ENCODE measurements at regions not wholly inside any gene's neighbourhood (a gene's known extent, or its start where the extent isn't known, plus 50 kb on each side); places are given as distances from the start of the nearest gene placed in this dataset.

DNA sequence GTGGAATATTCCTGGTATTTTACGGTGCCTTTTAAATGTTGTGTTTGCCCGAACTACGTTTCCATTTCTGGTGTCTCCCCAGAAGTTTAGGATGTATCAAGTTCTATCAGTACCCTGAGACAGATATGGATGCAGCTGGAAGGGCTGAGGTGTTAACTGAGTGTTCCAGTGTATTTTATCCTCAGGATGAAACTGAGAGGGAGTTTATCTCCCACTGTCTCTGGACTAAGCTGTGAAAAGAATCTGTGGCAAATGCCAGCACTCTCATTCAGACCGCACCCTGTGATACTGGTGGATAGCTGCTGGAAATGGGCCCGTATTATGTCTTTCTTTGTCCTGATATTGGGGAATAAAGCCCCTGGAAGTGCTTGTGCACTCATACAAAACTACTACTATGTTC lies 887.2 kb upstream of the TYRP1 start:
- no peak overlapping the region for H3K4me3 Mint-ChIP-seq
- H3K9me3 Mint-ChIP-seq, result peaks cover 26% of the 10 kb centered on the region
- no peaks in the 10 kb centered on the region for H3K36me3 Mint-ChIP-seq (ENCODE audit: low read depth)
- H3K4me1 Mint-ChIP-seq (ENCODE audit: low read depth), result no peaks in the 10 kb centered on the region
- H3K27ac Mint-ChIP-seq, result no peak overlapping the region
- H3K27me3 Mint-ChIP-seq (ENCODE audit: low read depth), result no peaks in the 10 kb centered on the region

DNA sequence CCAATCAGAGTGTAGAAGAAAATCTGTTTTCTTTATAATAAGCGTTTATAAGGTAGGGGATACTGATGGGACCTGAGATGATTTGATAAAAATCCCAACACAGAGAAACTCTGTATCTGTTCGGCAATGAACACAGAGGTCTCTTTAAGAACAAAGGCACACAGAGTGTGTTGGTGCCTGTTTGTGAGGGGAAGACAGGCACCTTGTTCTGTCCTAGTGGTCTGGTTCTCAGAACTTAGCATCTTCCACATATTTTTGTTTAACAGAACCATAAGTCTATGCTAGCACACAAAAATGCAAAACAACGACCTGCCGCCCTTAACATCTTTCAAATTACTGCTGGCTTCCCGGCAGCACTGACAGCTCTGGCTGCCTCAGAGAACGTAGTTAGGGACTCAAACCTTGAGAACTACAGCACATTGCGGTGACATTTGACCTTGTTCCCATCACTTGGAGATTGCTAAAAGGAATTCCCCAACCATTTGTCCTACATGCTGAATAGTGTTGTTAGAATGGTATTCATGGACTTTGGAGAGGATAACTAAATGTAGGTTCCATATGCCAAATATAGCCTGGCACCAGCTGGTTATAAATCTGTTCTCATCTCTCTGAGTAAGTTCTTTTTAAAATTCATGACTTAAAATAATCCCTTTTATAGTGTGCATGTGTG lies 871.7 kb upstream of the TYRP1 start:
- Mint-ChIP-seq H3K36me3 (ENCODE audit: low read depth) (no peaks in the 10 kb centered on the region), H3K27ac (no peak overlapping the region), H3K27me3 (ENCODE audit: low read depth) (no peaks in the 10 kb centered on the region), H3K9me3 (peaks cover 29% of the 10 kb centered on the region), H3K4me3 (no peak overlapping the region), H3K4me1 (ENCODE audit: low read depth) (no peaks in the 10 kb centered on the region)

DNA sequence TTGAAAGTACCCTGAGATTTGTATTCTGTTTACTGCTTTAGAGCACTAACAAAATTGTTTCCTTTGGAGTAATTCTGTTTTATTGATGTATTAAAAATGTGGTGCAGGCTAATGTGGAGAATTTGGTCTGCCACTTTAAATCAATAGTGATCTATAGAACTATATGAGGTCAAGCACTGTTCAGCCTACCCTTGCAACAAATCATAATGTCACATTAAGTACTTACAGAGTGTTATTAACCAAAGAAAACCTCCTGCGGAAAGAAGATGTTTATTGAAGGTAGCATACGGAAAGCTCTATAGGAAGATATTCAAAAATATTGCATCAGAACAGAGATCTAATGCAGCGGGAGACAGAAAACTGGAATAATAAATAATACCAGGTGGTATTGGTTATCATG lies 865.0 kb upstream of the TYRP1 start:
- H3K4me1 Mint-ChIP-seq (ENCODE audit: low read depth), result no peaks in the 10 kb centered on the region
- no peak overlapping the region for H3K4me3 Mint-ChIP-seq
- no peaks in the 10 kb centered on the region for H3K27me3 Mint-ChIP-seq (ENCODE audit: low read depth)
- H3K9me3 Mint-ChIP-seq, result peaks cover 23% of the 10 kb centered on the region
- no peak overlapping the region for H3K27ac Mint-ChIP-seq
- no peaks in the 10 kb centered on the region for H3K36me3 Mint-ChIP-seq (ENCODE audit: low read depth)

DNA sequence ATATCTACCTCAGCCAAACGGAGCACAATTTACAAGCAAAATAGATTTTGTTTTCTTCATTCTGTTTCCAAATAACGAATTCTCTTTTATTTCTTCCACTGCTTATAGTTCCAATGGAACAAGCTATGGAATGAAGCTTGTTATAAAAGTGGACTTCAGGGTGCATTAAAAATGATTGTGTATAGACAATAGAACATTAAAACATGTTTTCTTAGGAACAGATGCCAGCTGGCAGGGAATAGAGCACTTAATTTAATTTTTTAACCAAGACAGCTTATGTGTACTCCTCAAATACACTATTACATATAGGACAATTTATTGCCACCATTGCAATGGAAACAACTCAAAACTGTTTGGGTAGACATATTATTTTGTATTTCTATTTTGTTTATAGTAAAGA lies 860.1 kb upstream of the TYRP1 start:
- Mint-ChIP-seq H3K4me3 (no peak overlapping the region), H3K36me3 (ENCODE audit: low read depth) (no peaks in the 10 kb centered on the region), H3K27me3 (ENCODE audit: low read depth) (no peaks in the 10 kb centered on the region), H3K9me3 (peaks cover 23% of the 10 kb centered on the region), H3K4me1 (ENCODE audit: low read depth) (no peaks in the 10 kb centered on the region), H3K27ac (no peak overlapping the region)

DNA sequence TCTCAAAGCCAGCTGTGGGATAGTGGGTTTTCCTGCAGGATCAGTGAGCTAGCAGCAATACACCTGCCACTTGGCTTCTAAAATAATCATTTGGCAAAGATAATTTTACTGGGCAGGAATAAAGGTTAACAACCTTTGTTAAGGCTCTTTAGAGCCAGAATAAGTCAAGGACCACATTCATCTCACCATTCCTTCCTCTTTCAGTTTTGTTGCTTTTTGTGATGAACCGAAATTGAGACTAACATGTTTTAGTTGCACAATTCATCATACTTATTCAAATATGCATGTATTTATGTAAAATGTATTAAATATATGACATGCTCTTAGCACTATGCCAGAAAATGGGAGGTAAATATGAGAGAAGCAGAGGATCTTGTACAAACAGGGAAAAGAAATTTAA lies 824.4 kb upstream of the TYRP1 start:
- Mint-ChIP-seq H3K9me3 (peaks cover 10% of the 10 kb centered on the region), H3K4me3 (no peak overlapping the region), H3K36me3 (ENCODE audit: low read depth) (no peaks in the 10 kb centered on the region), H3K27me3 (ENCODE audit: low read depth) (no peaks in the 10 kb centered on the region), H3K4me1 (ENCODE audit: low read depth) (no peaks in the 10 kb centered on the region), H3K27ac (no peak overlapping the region)

DNA sequence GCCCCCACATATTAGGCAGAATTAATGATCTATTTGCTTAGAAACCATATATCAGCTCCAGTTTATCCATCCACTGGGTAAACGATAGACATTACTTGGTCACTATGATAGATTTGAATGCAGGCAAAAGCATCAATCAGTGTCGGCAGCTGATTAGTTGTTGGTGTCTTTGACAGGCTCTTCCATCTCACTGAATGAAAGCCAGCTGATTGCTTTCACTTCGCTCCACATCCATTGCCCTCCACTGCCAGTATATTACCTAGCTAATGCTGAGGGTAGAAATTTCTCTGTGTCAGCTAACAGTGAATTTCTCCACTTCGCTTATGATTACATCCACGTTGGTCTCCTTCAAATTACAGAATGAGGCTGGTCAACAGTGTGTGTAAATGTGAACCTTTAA lies 821.3 kb upstream of the TYRP1 start:
- no peaks in the 10 kb centered on the region for H3K4me1 Mint-ChIP-seq (ENCODE audit: low read depth)

DNA sequence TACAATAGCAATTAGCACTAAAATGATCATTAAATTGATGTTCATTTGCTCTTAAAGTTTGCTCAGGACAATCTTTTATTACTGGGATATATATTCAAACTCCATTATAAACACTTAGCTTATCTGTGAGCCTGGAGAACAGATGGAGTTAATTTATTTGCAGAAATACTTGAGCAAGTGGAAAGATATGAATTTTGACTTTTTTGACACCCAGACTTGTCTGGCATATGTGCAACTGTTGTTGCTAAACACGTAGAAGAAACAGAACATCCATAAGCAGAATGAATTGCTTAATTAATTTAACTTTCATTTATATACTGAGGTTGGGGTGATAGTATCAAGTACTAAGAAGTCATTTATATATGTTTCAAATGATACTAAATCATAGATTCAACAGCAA lies 820.7 kb upstream of the TYRP1 start:
- Mint-ChIP-seq H3K27me3 (ENCODE audit: low read depth) (no peaks in the 10 kb centered on the region), H3K9me3 (peaks cover 7% of the 10 kb centered on the region), H3K4me1 (ENCODE audit: low read depth) (no peaks in the 10 kb centered on the region), H3K27ac (no peak overlapping the region), H3K4me3 (no peak overlapping the region), H3K36me3 (ENCODE audit: low read depth) (no peaks in the 10 kb centered on the region)

More for the DNA sequence above, 821.3 kb upstream of the TYRP1 start:
- H3K27me3 Mint-ChIP-seq (ENCODE audit: low read depth), result no peaks in the 10 kb centered on the region
- no peak overlapping the region for H3K27ac Mint-ChIP-seq
- no peaks in the 10 kb centered on the region for H3K36me3 Mint-ChIP-seq (ENCODE audit: low read depth)
- peaks cover 10% of the 10 kb centered on the region for H3K9me3 Mint-ChIP-seq
- no peak overlapping the region for H3K4me3 Mint-ChIP-seq

DNA sequence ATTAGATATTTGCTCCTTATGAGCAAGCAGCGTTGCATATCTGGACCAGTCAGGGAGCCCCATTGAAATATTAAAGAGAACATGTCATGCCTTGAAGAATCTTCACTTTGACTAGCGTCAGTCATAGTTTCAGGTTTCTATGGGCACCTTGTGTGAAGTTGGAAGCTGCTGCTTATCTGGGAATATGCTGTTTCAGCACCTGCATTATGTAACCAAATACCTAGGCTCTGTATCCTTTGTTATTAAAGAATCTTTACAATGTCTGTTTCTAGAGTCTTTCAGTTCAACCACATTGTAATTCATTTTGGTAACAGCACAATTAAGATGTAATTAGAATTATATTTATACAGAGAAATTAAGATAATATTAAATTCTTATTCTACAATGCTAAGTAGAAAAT lies 818.8 kb upstream of the TYRP1 start:
- Mint-ChIP-seq H3K4me1 (ENCODE audit: low read depth) (no peaks in the 10 kb centered on the region), H3K9me3 (peaks cover 4% of the 10 kb centered on the region), H3K27me3 (ENCODE audit: low read depth) (no peaks in the 10 kb centered on the region), H3K4me3 (no peak overlapping the region), H3K27ac (no peak overlapping the region), H3K36me3 (ENCODE audit: low read depth) (no peaks in the 10 kb centered on the region)

DNA sequence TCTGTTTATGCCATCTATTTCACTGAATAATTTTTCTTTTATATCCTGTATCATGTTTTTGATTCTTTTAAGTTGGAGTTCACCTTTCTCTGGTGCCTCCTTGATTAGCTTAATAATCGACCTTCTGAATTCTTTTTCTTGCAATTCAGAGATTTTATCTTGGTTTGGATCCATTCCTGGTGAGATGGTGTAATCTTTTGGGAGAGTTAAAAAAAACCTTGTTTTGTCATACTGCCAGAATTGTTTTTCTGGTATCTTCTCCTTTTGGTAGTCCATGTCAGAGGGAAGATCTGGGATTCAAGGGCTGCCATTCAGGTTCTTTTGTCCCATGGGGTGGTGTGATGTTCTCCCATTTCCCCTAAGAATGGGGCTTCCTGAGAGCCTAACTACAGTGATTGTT lies 800.8 kb upstream of the TYRP1 start:
- no peaks in the 10 kb centered on the region for H3K27me3 Mint-ChIP-seq (ENCODE audit: low read depth)
- H3K36me3 Mint-ChIP-seq (ENCODE audit: low read depth), result no peaks in the 10 kb centered on the region
- H3K27ac Mint-ChIP-seq, result no peak overlapping the region
- H3K9me3 Mint-ChIP-seq, result peaks cover 44% of the 10 kb centered on the region
- no peaks in the 10 kb centered on the region for H3K4me1 Mint-ChIP-seq (ENCODE audit: low read depth)
- no peak overlapping the region for H3K4me3 Mint-ChIP-seq

DNA sequence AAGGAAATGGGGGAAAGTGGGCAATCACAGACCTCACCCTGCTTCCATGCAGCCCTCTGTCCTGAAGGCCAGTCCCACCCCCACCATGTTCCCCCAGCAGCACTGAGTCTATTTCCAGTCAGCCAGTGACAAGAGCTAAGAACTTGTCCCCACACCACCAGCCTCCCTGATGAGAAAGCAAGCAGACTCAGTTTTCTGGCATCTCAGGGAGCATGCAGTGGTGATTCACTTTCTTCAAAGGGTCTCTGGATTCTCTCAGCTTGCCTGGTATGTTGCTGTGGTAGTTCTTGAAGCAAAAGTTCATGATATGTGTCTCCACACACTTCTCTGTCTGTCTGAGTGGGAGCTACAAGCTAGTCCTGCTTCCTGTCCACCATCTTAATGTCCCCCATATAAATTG lies 799.9 kb upstream of the TYRP1 start:
- Mint-ChIP-seq H3K4me3 (no peak overlapping the region), H3K27me3 (ENCODE audit: low read depth) (no peaks in the 10 kb centered on the region), H3K9me3 (peaks cover 44% of the 10 kb centered on the region), H3K27ac (no peak overlapping the region), H3K36me3 (ENCODE audit: low read depth) (no peaks in the 10 kb centered on the region), H3K4me1 (ENCODE audit: low read depth) (no peaks in the 10 kb centered on the region)

DNA sequence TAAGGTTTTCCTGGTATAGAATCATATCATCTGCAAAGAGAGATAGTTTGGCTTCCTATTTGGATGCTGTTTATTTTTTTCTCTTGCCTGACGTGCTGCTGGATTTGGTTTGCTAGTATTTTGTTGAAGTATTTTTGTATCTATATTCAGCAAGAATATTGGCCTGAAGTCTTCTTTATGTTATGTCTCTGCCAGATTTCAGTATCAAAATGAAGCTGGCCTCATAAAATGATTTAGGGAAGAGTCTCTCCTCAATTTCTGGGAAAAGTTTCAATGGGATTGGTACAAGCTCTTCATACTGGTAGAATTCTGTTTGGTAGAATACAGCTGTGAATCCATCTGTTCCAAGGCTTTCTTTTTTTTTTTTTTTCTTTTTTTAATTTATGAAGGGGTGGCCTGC lies 799.0 kb upstream of the TYRP1 start:
- Mint-ChIP-seq H3K27me3 (ENCODE audit: low read depth) (no peaks in the 10 kb centered on the region), H3K9me3 (peaks cover 40% of the 10 kb centered on the region), H3K4me3 (no peak overlapping the region), H3K27ac (no peak overlapping the region), H3K36me3 (ENCODE audit: low read depth) (no peaks in the 10 kb centered on the region), H3K4me1 (ENCODE audit: low read depth) (no peaks in the 10 kb centered on the region)

DNA sequence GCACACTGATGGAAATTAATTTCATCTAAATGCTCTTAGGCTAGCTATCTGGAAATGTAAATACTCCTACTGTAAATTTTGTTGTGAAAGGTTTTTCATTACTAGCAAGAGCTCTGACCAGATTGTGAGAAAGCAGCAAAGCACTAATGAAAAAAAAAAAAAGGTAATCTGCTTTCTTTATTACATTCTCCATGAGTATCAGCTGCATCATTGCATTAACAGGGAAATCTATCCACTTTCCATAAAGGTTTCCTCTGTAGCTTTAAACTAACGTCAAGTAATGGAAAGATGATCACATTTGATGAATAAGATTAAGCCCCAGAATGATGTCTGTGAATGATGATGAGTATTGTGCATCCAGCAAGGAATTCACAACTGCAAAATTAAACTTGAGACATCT lies 790.6 kb upstream of the TYRP1 start:
- Mint-ChIP-seq H3K36me3 (ENCODE audit: low read depth) (no peaks in the 10 kb centered on the region), H3K27ac (no peak overlapping the region), H3K9me3 (peaks cover 8% of the 10 kb centered on the region), H3K27me3 (ENCODE audit: low read depth) (no peaks in the 10 kb centered on the region), H3K4me3 (no peak overlapping the region), H3K4me1 (ENCODE audit: low read depth) (no peaks in the 10 kb centered on the region)

DNA sequence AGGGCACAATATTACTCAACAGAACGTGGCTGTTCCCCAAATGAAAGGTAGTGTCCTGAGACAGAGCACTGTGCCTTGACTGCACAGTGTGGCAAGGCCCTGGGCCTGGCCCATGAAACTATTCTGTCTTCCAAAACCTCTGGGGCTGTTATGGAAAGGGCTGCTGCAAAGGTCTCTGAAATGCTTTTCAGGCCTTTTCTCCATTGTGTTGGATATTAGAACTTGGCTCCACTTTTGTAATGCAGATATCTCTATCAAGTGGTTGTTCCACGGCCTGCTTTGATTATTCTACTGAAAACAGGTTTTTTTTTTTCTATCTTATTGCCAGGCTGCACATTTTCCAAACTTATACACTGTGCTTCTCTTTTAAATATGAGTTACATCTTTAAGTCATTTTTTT lies 777.5 kb upstream of the TYRP1 start:
- Mint-ChIP-seq H3K27me3 (ENCODE audit: low read depth) (no peaks in the 10 kb centered on the region), H3K27ac (no peak overlapping the region), H3K4me1 (ENCODE audit: low read depth) (no peaks in the 10 kb centered on the region), H3K9me3 (peaks cover 33% of the 10 kb centered on the region), H3K36me3 (ENCODE audit: low read depth) (no peaks in the 10 kb centered on the region), H3K4me3 (no peak overlapping the region)

DNA sequence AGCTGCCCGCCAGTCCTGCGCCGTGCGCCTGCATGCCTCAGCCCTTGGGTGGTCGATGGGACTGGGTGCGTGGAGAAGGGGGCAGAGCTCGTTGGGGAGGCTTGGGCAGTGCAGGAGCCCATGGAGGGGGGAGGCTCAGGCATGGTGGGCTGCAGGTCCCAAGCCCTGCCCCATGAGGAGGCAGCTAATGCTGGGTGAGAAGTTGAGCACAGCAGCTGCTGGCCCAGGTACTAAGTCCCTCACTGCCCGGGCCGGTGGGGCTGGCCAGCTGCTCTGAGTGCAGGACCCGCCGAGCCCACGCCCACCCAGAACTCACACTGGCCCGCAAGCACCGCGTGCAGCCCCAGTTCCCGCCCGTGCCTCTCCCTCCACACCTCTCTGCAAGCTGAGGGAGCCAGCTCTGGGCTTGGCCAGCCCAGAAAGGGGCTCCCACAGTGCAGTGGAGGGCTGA lies 764.3 kb upstream of the TYRP1 start:
- Mint-ChIP-seq H3K36me3 (ENCODE audit: low read depth) (no peaks in the 10 kb centered on the region), H3K27me3 (ENCODE audit: low read depth) (no peaks in the 10 kb centered on the region), H3K4me1 (ENCODE audit: low read depth) (no peaks in the 10 kb centered on the region), H3K9me3 (peaks cover 22% of the 10 kb centered on the region), H3K27ac (no peak overlapping the region), H3K4me3 (no peak overlapping the region)

DNA sequence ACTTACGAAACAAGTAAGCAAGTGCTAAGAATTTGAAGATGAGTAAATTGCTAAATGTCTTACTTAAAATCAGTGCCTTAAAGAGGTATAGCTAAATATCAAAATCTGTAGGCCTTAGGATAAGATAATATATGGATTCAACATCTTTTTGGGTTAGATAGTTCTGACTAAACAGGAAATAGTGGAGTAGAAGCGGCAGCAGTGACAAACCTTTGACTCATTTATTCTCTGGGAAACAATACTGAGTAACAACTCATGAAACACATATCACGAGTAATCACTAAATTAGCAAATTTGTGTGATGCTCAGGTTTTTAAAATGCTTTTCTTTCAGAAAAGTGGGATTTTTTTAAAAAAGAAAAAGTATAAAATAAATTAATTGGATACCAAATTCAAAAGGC lies 762.1 kb upstream of the TYRP1 start:
- no peaks in the 10 kb centered on the region for H3K27me3 Mint-ChIP-seq (ENCODE audit: low read depth)
- peaks cover 18% of the 10 kb centered on the region for H3K9me3 Mint-ChIP-seq
- H3K36me3 Mint-ChIP-seq (ENCODE audit: low read depth), result no peaks in the 10 kb centered on the region
- no peaks in the 10 kb centered on the region for H3K4me1 Mint-ChIP-seq (ENCODE audit: low read depth)
- no peak overlapping the region for H3K27ac Mint-ChIP-seq
- H3K4me3 Mint-ChIP-seq, result no peak overlapping the region

DNA sequence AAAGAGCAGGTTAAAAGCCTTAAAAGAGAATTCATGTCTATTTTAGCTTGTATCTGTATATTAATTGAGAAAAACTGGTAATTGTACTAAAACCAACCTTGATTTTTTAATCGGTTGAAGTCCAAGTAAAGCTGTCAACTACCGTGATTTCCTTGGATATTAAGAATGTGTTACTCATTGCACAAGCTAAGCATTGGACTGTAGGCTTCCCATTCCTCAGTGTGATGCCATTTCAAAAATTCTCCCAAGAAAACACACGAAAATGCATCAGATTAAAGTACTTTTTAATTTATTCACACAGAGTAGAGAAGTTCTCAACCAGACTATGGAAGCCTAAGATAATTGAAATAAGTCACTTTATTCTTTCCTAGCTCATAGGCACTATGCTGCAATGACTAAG lies 761.4 kb upstream of the TYRP1 start:
- H3K4me1 Mint-ChIP-seq (ENCODE audit: low read depth), result no peaks in the 10 kb centered on the region
- peaks cover 22% of the 10 kb centered on the region for H3K9me3 Mint-ChIP-seq

More for the DNA sequence above, 761.4 kb upstream of the TYRP1 start:
- Mint-ChIP-seq H3K27me3 (ENCODE audit: low read depth) (no peaks in the 10 kb centered on the region), H3K4me3 (no peak overlapping the region), H3K27ac (no peak overlapping the region), H3K36me3 (ENCODE audit: low read depth) (no peaks in the 10 kb centered on the region)
